Transverse colon (tissue), 4 donors: ENCODE measurements at regions not wholly inside any gene's neighbourhood (a gene's known extent, or its start where the extent isn't known, plus 50 kb on each side); places are given as distances from the start of the nearest gene placed in this dataset.

ENCODE experiments used
- DNase-seq: peaks from one replicate; pipeline ENCODE4 v3.0.0-alpha.2; 2019
- H3K27ac ChIP-seq, 4 donors: fragments of 200-600 bp; sonication (generic); 2 replicates each; pipeline ENCODE4 v1.5.1; 2016 to 2018; ENCODE audit warnings: inconsistent platforms in 4 of 4
- H3K27me3 ChIP-seq: fragments of 200-600 bp; sonication (generic); 2 replicates; pipeline ENCODE4 v1.5.1; 2017; ENCODE audit warnings: inconsistent platforms
- H3K36me3 ChIP-seq, 4 donors: fragments of 200-600 bp; sonication (generic); 2 replicates each; pipeline ENCODE4 v1.5.1; 2017 to 2019; ENCODE audit warnings: inconsistent platforms in 4 of 4
- H3K4me1 ChIP-seq, 4 donors: fragments of 200-600 bp; sonication (generic); 2 replicates each; pipeline ENCODE4 v1.5.1; 2017 to 2020; ENCODE audit warnings: inconsistent platforms in 4 of 4
- H3K4me3 ChIP-seq, 4 donors: fragments of 200-600 bp; sonication (generic); 1 replicate in 1 of 4; 2 replicates in 3 of 4; pipeline versions ENCODE4 v1.5.1 to v1.6.1; 2017 to 2019; ENCODE audit warnings: inconsistent platforms in 4 of 4
- H3K9me3 ChIP-seq, 2 donors: fragments of 200-600 bp; sonication (generic); 2 replicates each; pipeline ENCODE4 v1.5.1; 2017 to 2019; ENCODE audit warnings: inconsistent platforms in 2 of 2
- CTCF ChIP-seq, 5 experiments: fragments of 200-600 bp in 3 of 5; fragments of 450-650 bp in 2 of 5; sonication (generic) in 3 of 5; IDR thresholded peaks; 1 replicate in 2 of 5; 2 replicates in 3 of 5; pipeline ENCODE4 v1.5.1; 2016 to 2017; ENCODE audit warnings: antibody characterized with exemption in 5 of 5, inconsistent platforms in 3 of 5, mild to moderate bottlenecking in 2 of 5, moderate library complexity in 1 of 5
- EP300 ChIP-seq: sonication (generic); formaldehyde crosslinking; IDR thresholded peaks from one replicate; pipeline ENCODE4 v1.6.1; 2017; ENCODE audit warnings: antibody characterized with exemption, low read depth
- POLR2A ChIP-seq: fragments of 450-650 bp; IDR thresholded peaks from one replicate; pipeline ENCODE4 v1.6.1; 2016; ENCODE audit warnings: antibody characterized with exemption, mild to moderate bottlenecking, moderate library complexity
- POLR2AphosphoS5 ChIP-seq, 3 donors: sonication (generic); formaldehyde crosslinking; IDR thresholded peaks; one replicate each; pipeline ENCODE4 v1.6.1; 2016; ENCODE audit warnings: antibody characterized with exemption in 3 of 3
- WGBS, 2 donors: methylation state at CpG; one replicate each; pipeline ENCODE4 v1.1.5; 2018; ENCODE audit warnings: low coverage in 1 of 2; 5-methylcytosine and 5-hydroxymethylcytosine counted together
- in situ Hi-C, 4 donors: fragments of 200-750 bp; cut with MboI; loops; one replicate each; pipeline versions ENCODE4 v1.15.0 to v1.15.1; 2017; ENCODE audit warnings: low sequenced_read_pairs in 3 of 4, low pct_ligation_motif_present in 1 of 4, low pct_unique_long_range_greater_than_20kb in 1 of 4
- intact Hi-C: fragments of 100-400 bp; cut with DNase I; formaldehyde crosslinking; loops from one replicate; pipeline ENCODE4 v1.15.1; 2023; ENCODE audit warnings: low total_unique reads

- no peaks in the 10 kb centered on the region for H3K36me3 ChIP-seq
Measured at GRCh38 chr11:131206671-131207070, 163.7 kb upstream of the NTM start.

GRCh38 chr11:131207901-131208300 is 162.5 kb upstream of the NTM start:
- intact Hi-C loops = no loop called here

More at GRCh38 chr11:131206671-131207070, 163.7 kb upstream of the NTM start:
- in situ Hi-C loops (no loop called here), intact Hi-C loops (no loop called here)
- Histone ChIP-seq H3K4me1 (no peaks in the 10 kb centered on the region), H3K9me3 (no peaks in the 10 kb centered on the region), H3K27ac (no peak overlapping the region), H3K27me3 (no peaks in the 10 kb centered on the region), H3K4me3 (no peak overlapping the region)
- TF ChIP-seq EP300 = no peak
- no peak for TF ChIP-seq POLR2AphosphoS5 (IDR thresholded peaks at IDR 0.05)
- TF ChIP-seq CTCF (IDR thresholded peaks at IDR 0.05) = no peak
- TF ChIP-seq POLR2A = no peak
- no peak for DNase-seq
- 78 to 83% methylated on average over 2 to 3 of the region's 3 CpGs for WGBS, 2 donors

GRCh38 chr11:131217313-131218310 is 152.8 kb upstream of the NTM start:
- H3K4me3 ChIP-seq = no peak overlapping the region
- intact Hi-C loops (loop anchor here (5.0 kb wide), 1 partner anchor 150 kb away; no protein-coding TSS in a partner anchor), in situ Hi-C loops (no loop called here)
- TF ChIP-seq CTCF (IDR thresholded peaks at IDR 0.05) (no peak), EP300 (no peak), POLR2A (no peak), POLR2AphosphoS5 (IDR thresholded peaks at IDR 0.05) (no peak)
- WGBS, 2 donors = 47 to 50% methylated on average over 6 to 8 of the region's 8 CpGs
- H3K27me3 ChIP-seq = no peaks in the 10 kb centered on the region
- no peak for DNase-seq
- H3K4me1 ChIP-seq = no peaks in the 10 kb centered on the region
- H3K27ac ChIP-seq = no peak overlapping the region
- no peaks in the 10 kb centered on the region for H3K36me3 ChIP-seq
- no peaks in the 10 kb centered on the region for H3K9me3 ChIP-seq

More at GRCh38 chr11:131207901-131208300, 162.5 kb upstream of the NTM start:
- no peaks in the 10 kb centered on the region for H3K9me3 ChIP-seq
- in situ Hi-C loops = no loop called here
- 87% methylated on average over 6 of the region's 6 CpGs; no CpG with 5 or more reads in 1 of the 2 donors for WGBS, 2 donors
- DNase-seq = no peak
- H3K4me1 ChIP-seq = no peaks in the 10 kb centered on the region
- no peak overlapping the region for H3K27ac ChIP-seq
- H3K27me3 ChIP-seq = no peaks in the 10 kb centered on the region
- no peak overlapping the region for H3K4me3 ChIP-seq
- TF ChIP-seq EP300 = no peak
- TF ChIP-seq POLR2A = no peak
- TF ChIP-seq CTCF (IDR thresholded peaks at IDR 0.05) = no peak
- TF ChIP-seq POLR2AphosphoS5 (IDR thresholded peaks at IDR 0.05) = no peak
- H3K36me3 ChIP-seq = no peaks in the 10 kb centered on the region

- no peaks in the 10 kb centered on the region for H3K9me3 ChIP-seq
- no peaks in the 10 kb centered on the region for H3K36me3 ChIP-seq
- DNase-seq = no peak
- no peaks in the 10 kb centered on the region for H3K27me3 ChIP-seq
- H3K4me1 ChIP-seq = no peaks in the 10 kb centered on the region
- in situ Hi-C loops = no loop called here
- no peak overlapping the region for H3K27ac ChIP-seq
- H3K4me3 ChIP-seq = no peak overlapping the region
- intact Hi-C loops = loop anchor here (5.0 kb wide), 1 partner anchor 151 kb away; no protein-coding TSS in a partner anchor
- TF ChIP-seq POLR2A = no peak
- TF ChIP-seq EP300 = no peak
- no peak for TF ChIP-seq POLR2AphosphoS5 (IDR thresholded peaks at IDR 0.05)
- TF ChIP-seq CTCF (IDR thresholded peaks at IDR 0.05) = no peak
- 78 to 88% methylated on average over 1 of the region's 1 CpG for WGBS, 2 donors
Measured at GRCh38 chr11:131218542-131218941, 151.9 kb upstream of the NTM start.
